Gastrocnemius medialis (tissue), 4 donors: ENCODE measurements at regions not wholly inside any gene's neighbourhood (a gene's known extent, or its start where the extent isn't known, plus 50 kb on each side); places are given as distances from the start of the nearest gene placed in this dataset.

Experiments
- ATAC-seq, 2 donors: fragments of 150-250 bp; one replicate each; pipeline ENCODE4 v1.9.1; 2016
- DNase-seq, 2 donors: peaks; one replicate each; pipeline ENCODE4 v3.0.0-alpha.2; 2019
- H3K27ac ChIP-seq, 4 donors: fragments of 200-600 bp; sonication (generic); 1 replicate in 1 of 4; 2 replicates in 3 of 4; pipeline ENCODE4 v1.5.1; 2016 to 2018; ENCODE audit warnings: mild to moderate bottlenecking in 2 of 4, moderate library complexity in 1 of 4
- H3K27me3 ChIP-seq, 3 donors: fragments of 200-600 bp; sonication (generic) in 2 of 3; 1 replicate in 1 of 3; 2 replicates in 2 of 3; pipeline versions ENCODE4 v1.5.1 to v1.6.0; 2016 to 2019; ENCODE audit warnings: mild to moderate bottlenecking in 1 of 3, moderate library complexity in 1 of 3
- H3K36me3 ChIP-seq, 2 donors: fragments of 200-600 bp; sonication (generic) in 1 of 2; one replicate each; pipeline ENCODE4 v1.5.1; 2017 to 2018
- H3K4me1 ChIP-seq, 2 donors: fragments of 200-600 bp; sonication (generic) in 1 of 2; one replicate each; pipeline ENCODE4 v1.5.1; 2016 to 2017; ENCODE audit warnings: mild to moderate bottlenecking in 2 of 2
- H3K4me3 ChIP-seq, 4 donors: fragments of 200-600 bp; sonication (generic) in 3 of 4; 1 replicate in 1 of 4; 2 replicates in 3 of 4; pipeline ENCODE4 v1.5.1; 2016 to 2019; ENCODE audit warnings: mild to moderate bottlenecking in 2 of 4
- H3K9me3 ChIP-seq, 3 donors: fragments of 200-600 bp; sonication (generic) in 2 of 3; 1 replicate in 1 of 3; 2 replicates in 2 of 3; pipeline ENCODE4 v1.5.1; 2016 to 2019
- CTCF ChIP-seq, 5 experiments: fragments of 450-650 bp in 3 of 5; fragments of 200-600 bp in 2 of 5; sonication (generic) in 2 of 5; IDR thresholded peaks in 4 of 5; conservative IDR thresholded peaks in 1 of 5; 1 replicate in 4 of 5; 2 replicates in 1 of 5; pipeline ENCODE4 v1.5.1; 2016 to 2019; ENCODE audit warnings: antibody characterized with exemption in 5 of 5, mild to moderate bottlenecking in 3 of 5, moderate library complexity in 3 of 5
- POLR2A ChIP-seq, 2 donors: fragments of 450-650 bp; IDR thresholded peaks; one replicate each; pipeline ENCODE4 v1.6.1; 2017; ENCODE audit warnings: antibody characterized with exemption in 2 of 2, mild to moderate bottlenecking in 2 of 2, moderate library complexity in 2 of 2
- in situ Hi-C, 4 donors: fragments of 200-750 bp; cut with MboI; loops; one replicate each; pipeline versions ENCODE4 v1.15.0 to v1.8.0; 2017; ENCODE audit warnings: low sequenced_read_pairs in 4 of 4
- intact Hi-C: fragments of 100-400 bp; cut with DNase I; formaldehyde crosslinking; loops from one replicate; pipeline ENCODE4 v1.15.1; 2023; ENCODE audit warnings: low total_unique reads

GRCh38 chr11:128193615-128194014, 393.7 kb downstream of the ETS1 start:
- in situ Hi-C loops = no loop called here
- intact Hi-C loops = loop anchor here (10.0 kb wide), 1 partner anchor 81 kb away; no protein-coding TSS in a partner anchor
- Histone ChIP-seq H3K9me3 (no peaks in the 10 kb centered on the region), H3K36me3 (no peaks in the 10 kb centered on the region), H3K4me1 (peaks cover 0 to 10% of the 10 kb centered on the region in 2 donors), H3K27ac (no peak overlapping the region), H3K27me3 (no peaks in the 10 kb centered on the region), H3K4me3 (no peak overlapping the region)
- no peak for DNase-seq
- TF ChIP-seq POLR2A (IDR thresholded peaks at IDR 0.05) (no peak), CTCF (IDR thresholded peaks at IDR 0.05 in 4 of 5, conservative IDR thresholded peaks at IDR 0.05 in 1 of 5) (no peak)
- no peak for ATAC-seq

GRCh38 chr11:128190312-128190711, 397.0 kb downstream of the ETS1 start:
- in situ Hi-C loops = no loop called here
- H3K27me3 ChIP-seq = no peaks in the 10 kb centered on the region

GRCh38 chr11:128189823-128190222, 397.5 kb downstream of the ETS1 start:
- no peak for TF ChIP-seq POLR2A (IDR thresholded peaks at IDR 0.05)
- TF ChIP-seq CTCF (IDR thresholded peaks at IDR 0.05 in 4 of 5, conservative IDR thresholded peaks at IDR 0.05 in 1 of 5) = no peak
- Histone ChIP-seq H3K27me3 (no peaks in the 10 kb centered on the region), H3K27ac (no peak overlapping the region), H3K4me3 (no peak overlapping the region), H3K36me3 (no peaks in the 10 kb centered on the region), H3K9me3 (no peaks in the 10 kb centered on the region), H3K4me1 (peaks cover 0 to 10% of the 10 kb centered on the region in 2 donors)
- intact Hi-C loops = loop anchor here (10.0 kb wide), 1 partner anchor 85 kb away; no protein-coding TSS in a partner anchor
- no peak for DNase-seq
- no peak for ATAC-seq
- in situ Hi-C loops = no loop called here

More at GRCh38 chr11:128190312-128190711, 397.0 kb downstream of the ETS1 start:
- H3K9me3 ChIP-seq = no peaks in the 10 kb centered on the region
- no peak for TF ChIP-seq POLR2A (IDR thresholded peaks at IDR 0.05)
- no peak for TF ChIP-seq CTCF (IDR thresholded peaks at IDR 0.05 in 4 of 5, conservative IDR thresholded peaks at IDR 0.05 in 1 of 5)
- no peak for DNase-seq
- intact Hi-C loops = loop anchor here (10.0 kb wide), 1 partner anchor 84 kb away; no protein-coding TSS in a partner anchor
- H3K36me3 ChIP-seq = no peaks in the 10 kb centered on the region
- H3K4me1 ChIP-seq = peaks cover 0 to 10% of the 10 kb centered on the region in 2 donors
- ATAC-seq = no peak
- H3K27ac ChIP-seq = no peak overlapping the region
- H3K4me3 ChIP-seq = no peak overlapping the region

GRCh38 chr11:128188346-128189004, 398.9 kb downstream of the ETS1 start:
- intact Hi-C loops = no loop called here
- Histone ChIP-seq H3K4me3 (no peak overlapping the region), H3K9me3 (no peaks in the 10 kb centered on the region), H3K27ac (no peak overlapping the region), H3K27me3 (no peaks in the 10 kb centered on the region), H3K4me1 (no peaks in the 10 kb centered on the region), H3K36me3 (no peaks in the 10 kb centered on the region)
- DNase-seq (no peak), ATAC-seq (no peak)
- TF ChIP-seq POLR2A (IDR thresholded peaks at IDR 0.05) = no peak
- TF ChIP-seq CTCF (IDR thresholded peaks at IDR 0.05 in 4 of 5, conservative IDR thresholded peaks at IDR 0.05 in 1 of 5) = no peak
- in situ Hi-C loops = no loop called here
